ENCODE measurements at regions not wholly inside any gene's neighbourhood (a gene's known extent, or its start where the extent isn't known, plus 50 kb on each side); places are given as distances from the start of the nearest gene placed in this dataset.

DNA sequence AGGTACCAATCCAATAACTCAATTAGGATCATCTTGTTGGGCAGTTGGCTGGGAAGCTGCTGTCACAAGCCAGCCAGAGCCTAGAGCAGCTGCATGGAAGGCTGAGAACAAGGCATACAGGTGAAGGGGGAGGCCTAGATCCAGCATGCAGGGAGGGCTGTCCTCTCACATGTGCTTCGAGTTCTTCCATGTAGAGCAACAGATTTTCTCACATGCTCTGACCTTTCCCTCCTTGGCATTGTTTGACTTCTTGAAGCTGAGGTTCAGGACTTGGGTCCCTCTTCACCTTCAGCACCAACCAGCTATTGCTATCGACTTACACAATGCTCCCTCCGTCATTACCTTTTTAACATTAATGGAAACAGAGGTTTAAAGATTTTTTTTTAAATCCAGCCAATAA, 257.7 kb downstream of the ATG4C start:
- TF ChIP-seq EP300 (IDR thresholded peaks at IDR 0.05; ENCODE audit: low read depth), result no peak
- TF ChIP-seq, protein P1, sequence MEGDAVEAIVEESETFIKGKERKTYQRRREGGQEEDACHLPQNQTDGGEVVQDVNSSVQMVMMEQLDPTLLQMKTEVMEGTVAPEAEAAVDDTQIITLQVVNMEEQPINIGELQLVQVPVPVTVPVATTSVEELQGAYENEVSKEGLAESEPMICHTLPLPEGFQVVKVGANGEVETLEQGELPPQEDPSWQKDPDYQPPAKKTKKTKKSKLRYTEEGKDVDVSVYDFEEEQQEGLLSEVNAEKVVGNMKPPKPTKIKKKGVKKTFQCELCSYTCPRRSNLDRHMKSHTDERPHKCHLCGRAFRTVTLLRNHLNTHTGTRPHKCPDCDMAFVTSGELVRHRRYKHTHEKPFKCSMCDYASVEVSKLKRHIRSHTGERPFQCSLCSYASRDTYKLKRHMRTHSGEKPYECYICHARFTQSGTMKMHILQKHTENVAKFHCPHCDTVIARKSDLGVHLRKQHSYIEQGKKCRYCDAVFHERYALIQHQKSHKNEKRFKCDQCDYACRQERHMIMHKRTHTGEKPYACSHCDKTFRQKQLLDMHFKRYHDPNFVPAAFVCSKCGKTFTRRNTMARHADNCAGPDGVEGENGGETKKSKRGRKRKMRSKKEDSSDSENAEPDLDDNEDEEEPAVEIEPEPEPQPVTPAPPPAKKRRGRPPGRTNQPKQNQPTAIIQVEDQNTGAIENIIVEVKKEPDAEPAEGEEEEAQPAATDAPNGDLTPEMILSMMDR (IDR thresholded peaks at IDR 0.05), result no peak
- TF ChIP-seq POLR2AphosphoS5 (IDR thresholded peaks at IDR 0.05), result no peak
- TF ChIP-seq POLR2A (IDR thresholded peaks at IDR 0.05), result no peak

Data from transverse colon (tissue), 4 donors.